ENCODE measurements at regions not wholly inside any gene's neighbourhood (a gene's known extent, or its start where the extent isn't known, plus 50 kb on each side); places are given as distances from the start of the nearest gene placed in this dataset.

DNA sequence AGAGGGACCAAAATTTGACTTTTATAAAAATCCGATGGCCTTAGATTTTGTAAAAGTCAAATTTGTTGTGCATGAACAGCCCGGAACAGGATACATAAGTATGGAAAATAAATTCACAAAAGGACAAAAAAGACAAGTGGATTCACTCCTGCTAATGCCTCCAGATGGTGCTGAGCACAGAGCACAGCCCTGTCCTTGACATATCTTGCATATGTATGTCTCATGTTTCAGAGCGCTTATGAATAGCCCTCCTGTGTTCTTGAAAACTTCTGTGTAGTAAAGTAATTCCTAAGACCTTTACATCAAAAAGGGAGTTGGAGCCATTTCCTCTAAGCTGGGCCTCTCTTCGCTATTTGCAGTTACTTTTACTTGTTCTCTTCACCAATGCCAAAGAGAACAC lies 110.7 kb upstream of the RAB3GAP2 start:
- Histone ChIP-seq H3K27ac (ENCODE audit: low read depth) (no peak overlapping the region), H3F3A (replicated peaks; ENCODE audit: low read depth) (no peaks in the 10 kb centered on the region), H3K79me2 (replicated peaks; ENCODE audit: insufficient read depth) (no peaks in the 10 kb centered on the region), H3K4me3 (no peak overlapping the region), H3K9me2 (ENCODE audit: insufficient read depth) (no peaks in the 10 kb centered on the region), H3K36me3 (ENCODE audit: insufficient read depth) (no peaks in the 10 kb centered on the region), H3K27me3 (ENCODE audit: insufficient read depth) (no peaks in the 10 kb centered on the region), H4K20me1 (replicated peaks; ENCODE audit: insufficient read depth) (no peaks in the 10 kb centered on the region), H3K4me2 (peak overlapping the region; percentile 53; the same call in 1 of the 2 replicates), H3K4me1 (ENCODE audit: insufficient read depth) (peaks cover 28% of the 10 kb centered on the region), H2AFZ (peak overlapping the region; percentile 20; the same call in 1 of the 2 replicates)
- H3K4me3 Mint-ChIP-seq: no peak overlapping the region
- H3K27ac Mint-ChIP-seq: no peak overlapping the region
- no peak for DNase-seq (ENCODE audit: low spot score)
- H3K9me3 Mint-ChIP-seq: peaks cover 19% of the 10 kb centered on the region; the same call in 2 of the 3 replicates
- TF ChIP-seq CTCF (conservative IDR thresholded peaks at IDR 0.05; ENCODE audit: low read depth in 2 of 2): no peak
- no peak for TF ChIP-seq POLR2AphosphoS5 (IDR thresholded peaks at IDR 0.05; ENCODE audit: low read depth)
- no peak for TF ChIP-seq EZH2phosphoT487 (IDR thresholded peaks at IDR 0.05; ENCODE audit: unreplicated experiment)
- H3K27me3 Mint-ChIP-seq (ENCODE audit: insufficient read depth, low read depth, poor library complexity): peaks cover 3% of the 10 kb centered on the region
- no peak for ATAC-seq
- H3K36me3 Mint-ChIP-seq (ENCODE audit: low read depth): peaks cover 8% of the 10 kb centered on the region; the same call in 2 of the 3 replicates
- peaks cover 28% of the 10 kb centered on the region; the same call in 2 of the 3 replicates for H3K4me1 Mint-ChIP-seq

DNA sequence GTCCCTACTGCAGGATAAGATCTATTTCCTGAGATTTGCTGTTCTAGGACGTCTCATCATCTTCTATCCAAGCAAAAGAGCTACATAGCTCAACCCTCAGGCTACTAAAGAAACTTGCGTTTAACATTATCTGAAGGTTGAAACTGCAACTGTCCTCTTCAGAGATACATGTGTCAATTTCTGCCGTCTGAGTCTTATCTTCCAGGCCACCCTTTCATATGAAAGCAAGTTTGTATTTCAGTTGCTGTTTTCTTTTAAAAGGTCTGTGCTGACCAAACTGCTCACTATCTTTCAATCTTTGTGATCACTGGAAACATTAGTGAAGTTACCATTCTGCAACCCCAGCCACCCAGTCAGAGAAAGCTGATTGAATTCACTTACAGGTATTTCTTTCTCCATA lies 108.6 kb upstream of the RAB3GAP2 start:
- no peaks in the 10 kb centered on the region for H3K79me2 ChIP-seq (replicated peaks; ENCODE audit: insufficient read depth)
- H4K20me1 ChIP-seq (replicated peaks; ENCODE audit: insufficient read depth): no peaks in the 10 kb centered on the region
- no peaks in the 10 kb centered on the region for H3F3A ChIP-seq (replicated peaks; ENCODE audit: low read depth)
- H3K9me3 Mint-ChIP-seq: peaks cover 19% of the 10 kb centered on the region; the same call in 2 of the 3 replicates
- H2AFZ ChIP-seq: 0 out of 2 replicates have a peak overlapping the region, but pooled peaks have one; percentile 1
- peaks cover 3% of the 10 kb centered on the region for H3K27me3 Mint-ChIP-seq (ENCODE audit: insufficient read depth, low read depth, poor library complexity)
- peaks cover 28% of the 10 kb centered on the region; the same call in 2 of the 3 replicates for H3K4me1 Mint-ChIP-seq
- DNase-seq (ENCODE audit: low spot score) (no peak), ATAC-seq (no peak)
- no peaks in the 10 kb centered on the region for H3K36me3 ChIP-seq (ENCODE audit: insufficient read depth)
- no peaks in the 10 kb centered on the region for H3K27me3 ChIP-seq (ENCODE audit: insufficient read depth)
- H3K4me1 ChIP-seq (ENCODE audit: insufficient read depth): peaks cover 28% of the 10 kb centered on the region
- peaks cover 8% of the 10 kb centered on the region; the same call in 2 of the 3 replicates for H3K36me3 Mint-ChIP-seq (ENCODE audit: low read depth)
- H3K27ac ChIP-seq (ENCODE audit: low read depth): no peak overlapping the region
- no peak overlapping the region for H3K4me3 ChIP-seq
- H3K4me3 Mint-ChIP-seq: no peak overlapping the region
- H3K4me2 ChIP-seq: no peak overlapping the region
- no peak overlapping the region for H3K27ac Mint-ChIP-seq
- no peaks in the 10 kb centered on the region for H3K9me2 ChIP-seq (ENCODE audit: insufficient read depth)
- no peak for TF ChIP-seq ZNF331 (CRISPR knock-in tag; IDR thresholded peaks at IDR 0.05; ENCODE audit: low read depth)
- no peak for TF ChIP-seq EZH2phosphoT487 (IDR thresholded peaks at IDR 0.05; ENCODE audit: unreplicated experiment)
- no peak for TF ChIP-seq POLR2AphosphoS5 (IDR thresholded peaks at IDR 0.05; ENCODE audit: low read depth)
- TF ChIP-seq STAT1 (IDR thresholded peaks at IDR 0.05; ENCODE audit: unreplicated experiment): no peak
- TF ChIP-seq CREB1 (CRISPR knock-in tag; IDR thresholded peaks at IDR 0.05; ENCODE audit: low read depth): no peak
- TF ChIP-seq JUNB (IDR thresholded peaks at IDR 0.05; ENCODE audit: unreplicated experiment): no peak
- no peak for TF ChIP-seq EZH2 (IDR thresholded peaks at IDR 0.05; ENCODE audit: low read depth, unreplicated experiment)
- TF ChIP-seq ZNF114 (CRISPR knock-in tag; IDR thresholded peaks at IDR 0.05): no peak
- no peak for TF ChIP-seq CTCF (conservative IDR thresholded peaks at IDR 0.05; ENCODE audit: low read depth in 2 of 2)
- TF ChIP-seq, protein P1, sequence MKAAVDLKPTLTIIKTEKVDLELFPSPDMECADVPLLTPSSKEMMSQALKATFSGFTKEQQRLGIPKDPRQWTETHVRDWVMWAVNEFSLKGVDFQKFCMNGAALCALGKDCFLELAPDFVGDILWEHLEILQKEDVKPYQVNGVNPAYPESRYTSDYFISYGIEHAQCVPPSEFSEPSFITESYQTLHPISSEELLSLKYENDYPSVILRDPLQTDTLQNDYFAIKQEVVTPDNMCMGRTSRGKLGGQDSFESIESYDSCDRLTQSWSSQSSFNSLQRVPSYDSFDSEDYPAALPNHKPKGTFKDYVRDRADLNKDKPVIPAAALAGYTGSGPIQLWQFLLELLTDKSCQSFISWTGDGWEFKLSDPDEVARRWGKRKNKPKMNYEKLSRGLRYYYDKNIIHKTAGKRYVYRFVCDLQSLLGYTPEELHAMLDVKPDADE (IDR thresholded peaks at IDR 0.05): no peak
- TF ChIP-seq NANOG (IDR thresholded peaks at IDR 0.05; ENCODE audit: borderline replicate concordance): no peak
- TF ChIP-seq, protein P2, sequence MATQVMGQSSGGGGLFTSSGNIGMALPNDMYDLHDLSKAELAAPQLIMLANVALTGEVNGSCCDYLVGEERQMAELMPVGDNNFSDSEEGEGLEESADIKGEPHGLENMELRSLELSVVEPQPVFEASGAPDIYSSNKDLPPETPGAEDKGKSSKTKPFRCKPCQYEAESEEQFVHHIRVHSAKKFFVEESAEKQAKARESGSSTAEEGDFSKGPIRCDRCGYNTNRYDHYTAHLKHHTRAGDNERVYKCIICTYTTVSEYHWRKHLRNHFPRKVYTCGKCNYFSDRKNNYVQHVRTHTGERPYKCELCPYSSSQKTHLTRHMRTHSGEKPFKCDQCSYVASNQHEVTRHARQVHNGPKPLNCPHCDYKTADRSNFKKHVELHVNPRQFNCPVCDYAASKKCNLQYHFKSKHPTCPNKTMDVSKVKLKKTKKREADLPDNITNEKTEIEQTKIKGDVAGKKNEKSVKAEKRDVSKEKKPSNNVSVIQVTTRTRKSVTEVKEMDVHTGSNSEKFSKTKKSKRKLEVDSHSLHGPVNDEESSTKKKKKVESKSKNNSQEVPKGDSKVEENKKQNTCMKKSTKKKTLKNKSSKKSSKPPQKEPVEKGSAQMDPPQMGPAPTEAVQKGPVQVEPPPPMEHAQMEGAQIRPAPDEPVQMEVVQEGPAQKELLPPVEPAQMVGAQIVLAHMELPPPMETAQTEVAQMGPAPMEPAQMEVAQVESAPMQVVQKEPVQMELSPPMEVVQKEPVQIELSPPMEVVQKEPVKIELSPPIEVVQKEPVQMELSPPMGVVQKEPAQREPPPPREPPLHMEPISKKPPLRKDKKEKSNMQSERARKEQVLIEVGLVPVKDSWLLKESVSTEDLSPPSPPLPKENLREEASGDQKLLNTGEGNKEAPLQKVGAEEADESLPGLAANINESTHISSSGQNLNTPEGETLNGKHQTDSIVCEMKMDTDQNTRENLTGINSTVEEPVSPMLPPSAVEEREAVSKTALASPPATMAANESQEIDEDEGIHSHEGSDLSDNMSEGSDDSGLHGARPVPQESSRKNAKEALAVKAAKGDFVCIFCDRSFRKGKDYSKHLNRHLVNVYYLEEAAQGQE (IDR thresholded peaks at IDR 0.05; ENCODE audit: unreplicated experiment): no peak

Measured in GM23338 (cell line).